ENCODE measurements at regions not wholly inside any gene's neighbourhood (a gene's known extent, or its start where the extent isn't known, plus 50 kb on each side); places are given as distances from the start of the nearest gene placed in this dataset.

DNA sequence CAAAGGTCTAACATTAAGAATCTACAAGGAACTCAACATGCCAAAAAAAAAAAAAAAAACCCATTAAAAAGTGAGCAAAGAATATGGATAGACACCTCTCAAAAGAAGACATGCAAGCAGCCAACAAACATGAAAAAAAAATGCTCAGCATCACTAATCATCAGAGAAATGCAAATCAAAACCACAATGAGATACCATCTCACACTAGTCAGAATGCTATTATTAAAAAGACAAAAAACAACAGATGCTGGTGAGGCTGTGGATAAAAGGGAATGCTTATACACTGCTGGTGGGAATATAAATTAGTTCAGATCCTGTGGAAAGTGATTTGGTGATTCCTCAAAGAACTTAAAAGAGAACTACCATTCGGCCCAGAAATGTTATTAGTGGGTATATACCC, 257.7 kb upstream of the PLET1 start:
- no peak overlapping the region for H3K27ac ChIP-seq
- H3K4me2 ChIP-seq = no peak overlapping the region

GRCh38 chr11:112519751-112520150, 259.1 kb upstream of the PLET1 start:
- Histone ChIP-seq H3K4me1 (ENCODE audit: low read depth, poor library complexity, severe bottlenecking) (no peaks in the 10 kb centered on the region), H4K20me1 (ENCODE audit: insufficient read depth) (no peaks in the 10 kb centered on the region), H3K79me2 (ENCODE audit: insufficient read depth, low read depth) (no peaks in the 10 kb centered on the region), H3K4me2 (no peak overlapping the region), H3K27me3 (ENCODE audit: insufficient read depth, low read depth) (no peaks in the 10 kb centered on the region), H3K27ac (no peak overlapping the region), H2AFZ (ENCODE audit: low read depth) (no peak overlapping the region), H3K9ac (no peak overlapping the region), H3K4me3 (IDR thresholded peaks at IDR 0.05; ENCODE audit: insufficient read depth, low read depth, low read length) (no peak overlapping the region), H3K36me3 (ENCODE audit: insufficient read depth) (no peaks in the 10 kb centered on the region)
- TF ChIP-seq, protein P1, sequence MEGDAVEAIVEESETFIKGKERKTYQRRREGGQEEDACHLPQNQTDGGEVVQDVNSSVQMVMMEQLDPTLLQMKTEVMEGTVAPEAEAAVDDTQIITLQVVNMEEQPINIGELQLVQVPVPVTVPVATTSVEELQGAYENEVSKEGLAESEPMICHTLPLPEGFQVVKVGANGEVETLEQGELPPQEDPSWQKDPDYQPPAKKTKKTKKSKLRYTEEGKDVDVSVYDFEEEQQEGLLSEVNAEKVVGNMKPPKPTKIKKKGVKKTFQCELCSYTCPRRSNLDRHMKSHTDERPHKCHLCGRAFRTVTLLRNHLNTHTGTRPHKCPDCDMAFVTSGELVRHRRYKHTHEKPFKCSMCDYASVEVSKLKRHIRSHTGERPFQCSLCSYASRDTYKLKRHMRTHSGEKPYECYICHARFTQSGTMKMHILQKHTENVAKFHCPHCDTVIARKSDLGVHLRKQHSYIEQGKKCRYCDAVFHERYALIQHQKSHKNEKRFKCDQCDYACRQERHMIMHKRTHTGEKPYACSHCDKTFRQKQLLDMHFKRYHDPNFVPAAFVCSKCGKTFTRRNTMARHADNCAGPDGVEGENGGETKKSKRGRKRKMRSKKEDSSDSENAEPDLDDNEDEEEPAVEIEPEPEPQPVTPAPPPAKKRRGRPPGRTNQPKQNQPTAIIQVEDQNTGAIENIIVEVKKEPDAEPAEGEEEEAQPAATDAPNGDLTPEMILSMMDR (conservative IDR thresholded peaks at IDR 0.05; ENCODE audit: low read depth, low read length) = no peak

More for the DNA sequence above, 257.7 kb upstream of the PLET1 start:
- Histone ChIP-seq H3K27me3 (ENCODE audit: insufficient read depth, low read depth) (no peaks in the 10 kb centered on the region), H3K79me2 (ENCODE audit: insufficient read depth, low read depth) (no peaks in the 10 kb centered on the region), H3K4me1 (ENCODE audit: low read depth, poor library complexity, severe bottlenecking) (no peaks in the 10 kb centered on the region), H3K4me3 (IDR thresholded peaks at IDR 0.05; ENCODE audit: insufficient read depth, low read depth, low read length) (no peak overlapping the region), H2AFZ (ENCODE audit: low read depth) (no peak overlapping the region), H4K20me1 (ENCODE audit: insufficient read depth) (no peaks in the 10 kb centered on the region), H3K9ac (no peak overlapping the region), H3K36me3 (ENCODE audit: insufficient read depth) (no peaks in the 10 kb centered on the region)
- TF ChIP-seq, protein P1 (conservative IDR thresholded peaks at IDR 0.05; ENCODE audit: low read depth, low read length) = no peak

DNA sequence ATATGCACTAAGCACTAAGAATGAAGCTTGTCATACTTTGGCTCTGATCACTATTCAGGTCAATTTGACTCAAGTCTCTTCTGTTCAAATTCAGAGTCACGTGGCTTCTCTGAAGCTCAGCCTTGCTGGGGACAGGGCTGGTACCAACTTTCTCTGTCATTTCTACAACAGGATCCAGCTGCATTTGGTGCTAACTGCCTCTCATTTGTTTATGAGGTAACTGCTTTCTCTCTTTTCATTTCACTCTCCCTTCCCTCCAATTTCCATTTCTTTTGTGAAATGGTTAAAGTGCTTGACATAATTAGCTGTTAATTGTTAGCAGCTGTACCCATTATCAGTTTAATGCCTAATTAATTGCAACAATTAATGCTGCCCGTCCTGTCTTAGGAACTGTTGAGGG, 259.7 kb upstream of the PLET1 start:
- Histone ChIP-seq H3K4me1 (ENCODE audit: low read depth, poor library complexity, severe bottlenecking) (no peaks in the 10 kb centered on the region), H3K9ac (no peak overlapping the region), H3K36me3 (ENCODE audit: insufficient read depth) (no peaks in the 10 kb centered on the region), H3K4me3 (IDR thresholded peaks at IDR 0.05; ENCODE audit: insufficient read depth, low read depth, low read length) (no peak overlapping the region), H3K27me3 (ENCODE audit: insufficient read depth, low read depth) (no peaks in the 10 kb centered on the region), H4K20me1 (ENCODE audit: insufficient read depth) (no peaks in the 10 kb centered on the region), H3K79me2 (ENCODE audit: insufficient read depth, low read depth) (no peaks in the 10 kb centered on the region), H2AFZ (ENCODE audit: low read depth) (no peak overlapping the region), H3K4me2 (no peak overlapping the region), H3K27ac (no peak overlapping the region)
- TF ChIP-seq, protein P1 (conservative IDR thresholded peaks at IDR 0.05; ENCODE audit: low read depth, low read length) = no peak

- Histone ChIP-seq H3K27ac (no peak overlapping the region), H3K4me1 (ENCODE audit: low read depth, poor library complexity, severe bottlenecking) (no peaks in the 10 kb centered on the region), H3K79me2 (ENCODE audit: insufficient read depth, low read depth) (no peaks in the 10 kb centered on the region), H3K4me3 (IDR thresholded peaks at IDR 0.05; ENCODE audit: insufficient read depth, low read depth, low read length) (no peak overlapping the region), H4K20me1 (ENCODE audit: insufficient read depth) (no peaks in the 10 kb centered on the region), H2AFZ (ENCODE audit: low read depth) (no peak overlapping the region), H3K9ac (no peak overlapping the region), H3K36me3 (ENCODE audit: insufficient read depth) (no peaks in the 10 kb centered on the region), H3K27me3 (ENCODE audit: insufficient read depth, low read depth) (no peaks in the 10 kb centered on the region), H3K4me2 (no peak overlapping the region)
- TF ChIP-seq, protein P1 (conservative IDR thresholded peaks at IDR 0.05; ENCODE audit: low read depth, low read length) = no peak
Measured at GRCh38 chr11:112522536-112522935, 261.9 kb upstream of the PLET1 start.
